Spinal cord (tissue), 9 donors: ENCODE measurements at regions not wholly inside any gene's neighbourhood (a gene's known extent, or its start where the extent isn't known, plus 50 kb on each side); places are given as distances from the start of the nearest gene placed in this dataset.
"Not testable (repeated sequence)": the region's sequence is repeated elsewhere in the genome, so short reads cannot be mapped to it uniquely, and the experiment has no call there.

ENCODE experiments used
- DNase-seq, 6 donors: peaks; one replicate each; pipeline versions ENCODE4 v3.0.0 to v3.0.0-alpha.2; 2013 to 2015; ENCODE audit warnings: low spot score in 6 of 6, low read depth in 4 of 6
- H3K27ac ChIP-seq: one replicate; pipeline ENCODE4 v1.5.1; 2013; ENCODE audit warnings: low read depth, low read length, control low read depth
- H3K27me3 ChIP-seq: one replicate; pipeline ENCODE4 v1.6.1; 2013; ENCODE audit warnings: low read length; ENCODE audit not compliant: control insufficient read depth, insufficient read depth
- H3K36me3 ChIP-seq: one replicate; pipeline ENCODE4 v1.6.1; 2013; ENCODE audit warnings: low read length; ENCODE audit not compliant: control insufficient read depth, insufficient read depth
- H3K4me1 ChIP-seq: one replicate; pipeline ENCODE4 v1.6.1; 2013; ENCODE audit warnings: low read length; ENCODE audit not compliant: control insufficient read depth, insufficient read depth
- H3K4me3 ChIP-seq: one replicate; pipeline ENCODE4 v1.5.1; 2013; ENCODE audit warnings: low read depth, low read length, control low read depth
- H3K9me3 ChIP-seq: one replicate; pipeline ENCODE4 v1.6.1; 2013; ENCODE audit warnings: low read length; ENCODE audit not compliant: control insufficient read depth, insufficient read depth
- WGBS: methylation state at CpG from one replicate; pipeline ENCODE4 v1.1.5; 2013; ENCODE audit warnings: missing lambda C conversion rate; ENCODE audit not compliant: insufficient coverage; 5-methylcytosine and 5-hydroxymethylcytosine counted together
- donor health status: healthy.

- Histone ChIP-seq H3K9me3 (no peaks in the 10 kb centered on the region), H3K4me1 (peaks cover 12% of the 10 kb centered on the region), H3K27me3 (no peaks in the 10 kb centered on the region), H3K4me3 (no peak overlapping the region), H3K27ac (no peak overlapping the region), H3K36me3 (no peaks in the 10 kb centered on the region)
- DNase-seq: no peak
- WGBS: 65% methylated on average over 2 of the region's 3 CpGs
Observed at GRCh38 chr10:78600740-78601139, 468.0 kb upstream of the ZMIZ1 start.

GRCh38 chr10:78602201-78602932, 466.4 kb upstream of the ZMIZ1 start:
- no peak for DNase-seq
- H3K4me1 ChIP-seq: peaks cover 12% of the 10 kb centered on the region
- 86% methylated on average over 9 of the region's 12 CpGs for WGBS
- no peak overlapping the region for H3K27ac ChIP-seq
- no peaks in the 10 kb centered on the region for H3K9me3 ChIP-seq
- H3K36me3 ChIP-seq: no peaks in the 10 kb centered on the region
- no peaks in the 10 kb centered on the region for H3K27me3 ChIP-seq
- H3K4me3 ChIP-seq: no peak overlapping the region

- H3K36me3 ChIP-seq: no peaks in the 10 kb centered on the region
- no peak for DNase-seq
- no peak overlapping the region for H3K4me3 ChIP-seq
- peaks cover 3% of the 10 kb centered on the region for H3K4me1 ChIP-seq
- H3K27me3 ChIP-seq: no peaks in the 10 kb centered on the region
- no peak overlapping the region for H3K27ac ChIP-seq
- peaks cover 3% of the 10 kb centered on the region for H3K9me3 ChIP-seq
- WGBS: 86% methylated on average over 9 of the region's 9 CpGs
Observed at GRCh38 chr10:78604286-78604685, 464.5 kb upstream of the ZMIZ1 start.

- no peak for DNase-seq
- Histone ChIP-seq H3K4me3 (no peak overlapping the region), H3K36me3 (no peaks in the 10 kb centered on the region), H3K27me3 (no peaks in the 10 kb centered on the region), H3K27ac (no peak overlapping the region), H3K9me3 (peaks cover 3% of the 10 kb centered on the region), H3K4me1 (peaks cover 3% of the 10 kb centered on the region)
- WGBS: 72% methylated on average over 3 of the region's 3 CpGs
Observed at GRCh38 chr10:78604721-78605120, 464.0 kb upstream of the ZMIZ1 start.

- Histone ChIP-seq H3K36me3 (no peaks in the 10 kb centered on the region), H3K4me3 (no peak overlapping the region), H3K27ac (no peak overlapping the region), H3K9me3 (peaks cover 6% of the 10 kb centered on the region), H3K27me3 (no peaks in the 10 kb centered on the region), H3K4me1 (no peaks in the 10 kb centered on the region)
- no CpG with 5 or more reads among the region's 4 CpGs for WGBS
- no peak for DNase-seq
Observed at GRCh38 chr10:78605800-78606350, 462.9 kb upstream of the ZMIZ1 start.

- WGBS: no CpG with 5 or more reads among the region's 2 CpGs
- not testable (repeated sequence) for H3K27me3 ChIP-seq, H3K9me3 ChIP-seq
Observed at GRCh38 chr10:78606766-78607165, 462.0 kb upstream of the ZMIZ1 start.

GRCh38 chr10:78609976-78610375, 458.8 kb upstream of the ZMIZ1 start:
- no peak overlapping the region for H3K4me3 ChIP-seq
- H3K27ac ChIP-seq: no peak overlapping the region
- no CpG with 5 or more reads among the region's 1 CpG for WGBS
- H3K36me3 ChIP-seq: no peaks in the 10 kb centered on the region
- peaks cover 6% of the 10 kb centered on the region for H3K9me3 ChIP-seq
- no peak for DNase-seq
- H3K4me1 ChIP-seq: peaks cover 12% of the 10 kb centered on the region
- H3K27me3 ChIP-seq: no peaks in the 10 kb centered on the region

More at GRCh38 chr10:78606766-78607165, 462.0 kb upstream of the ZMIZ1 start:
- H3K27ac ChIP-seq, H3K4me1 ChIP-seq, H3K4me3 ChIP-seq, DNase-seq, H3K36me3 ChIP-seq: not testable (repeated sequence)

GRCh38 chr10:78613132-78613531, 455.6 kb upstream of the ZMIZ1 start:
- H3K27me3 ChIP-seq: no peaks in the 10 kb centered on the region

GRCh38 chr10:78614267-78614666, 454.5 kb upstream of the ZMIZ1 start:
- peak in 1 of 6 donors; percentile 53 for DNase-seq
- H3K4me1 ChIP-seq: peaks cover 37% of the 10 kb centered on the region

More at GRCh38 chr10:78613132-78613531, 455.6 kb upstream of the ZMIZ1 start:
- Histone ChIP-seq H3K9me3 (peaks cover 6% of the 10 kb centered on the region), H3K4me1 (peaks cover 32% of the 10 kb centered on the region), H3K36me3 (no peaks in the 10 kb centered on the region), H3K27ac (no peak overlapping the region), H3K4me3 (no peak overlapping the region)
- no peak for DNase-seq

GRCh38 chr10:78614744-78615143, 454.0 kb upstream of the ZMIZ1 start:
- no peak for DNase-seq
- H3K4me1 ChIP-seq: peaks cover 37% of the 10 kb centered on the region
- H3K36me3 ChIP-seq: no peaks in the 10 kb centered on the region
- 73% methylated on average over 3 of the region's 3 CpGs for WGBS
- no peak overlapping the region for H3K4me3 ChIP-seq
- no peaks in the 10 kb centered on the region for H3K27me3 ChIP-seq
- no peak overlapping the region for H3K27ac ChIP-seq
- peaks cover 3% of the 10 kb centered on the region for H3K9me3 ChIP-seq

More at GRCh38 chr10:78614267-78614666, 454.5 kb upstream of the ZMIZ1 start:
- Histone ChIP-seq H3K27ac (no peak overlapping the region), H3K36me3 (no peaks in the 10 kb centered on the region), H3K9me3 (peaks cover 3% of the 10 kb centered on the region), H3K27me3 (no peaks in the 10 kb centered on the region), H3K4me3 (no peak overlapping the region)
- no CpG with 5 or more reads among the region's 4 CpGs for whole genome bisulfite sequencing
